Transverse colon (tissue), 4 donors: ENCODE measurements at regions not wholly inside any gene's neighbourhood (a gene's known extent, or its start where the extent isn't known, plus 50 kb on each side); places are given as distances from the start of the nearest gene placed in this dataset.

Source experiments
- DNase-seq: peaks from one replicate; pipeline ENCODE4 v3.0.0-alpha.2; 2019
- H3K27ac ChIP-seq, 4 donors: fragments of 200-600 bp; sonication (generic); 2 replicates each; pipeline ENCODE4 v1.5.1; 2016 to 2018; ENCODE audit warnings: inconsistent platforms in 4 of 4
- H3K27me3 ChIP-seq: fragments of 200-600 bp; sonication (generic); 2 replicates; pipeline ENCODE4 v1.5.1; 2017; ENCODE audit warnings: inconsistent platforms
- H3K36me3 ChIP-seq, 4 donors: fragments of 200-600 bp; sonication (generic); 2 replicates each; pipeline ENCODE4 v1.5.1; 2017 to 2019; ENCODE audit warnings: inconsistent platforms in 4 of 4
- H3K4me1 ChIP-seq, 4 donors: fragments of 200-600 bp; sonication (generic); 2 replicates each; pipeline ENCODE4 v1.5.1; 2017 to 2020; ENCODE audit warnings: inconsistent platforms in 4 of 4
- H3K4me3 ChIP-seq, 4 donors: fragments of 200-600 bp; sonication (generic); 1 replicate in 1 of 4; 2 replicates in 3 of 4; pipeline versions ENCODE4 v1.5.1 to v1.6.1; 2017 to 2019; ENCODE audit warnings: inconsistent platforms in 4 of 4
- H3K9me3 ChIP-seq, 2 donors: fragments of 200-600 bp; sonication (generic); 2 replicates each; pipeline ENCODE4 v1.5.1; 2017 to 2019; ENCODE audit warnings: inconsistent platforms in 2 of 2
- EP300 ChIP-seq: sonication (generic); formaldehyde crosslinking; IDR thresholded peaks from one replicate; pipeline ENCODE4 v1.6.1; 2017; ENCODE audit warnings: antibody characterized with exemption, low read depth
- POLR2A ChIP-seq: fragments of 450-650 bp; IDR thresholded peaks from one replicate; pipeline ENCODE4 v1.6.1; 2016; ENCODE audit warnings: antibody characterized with exemption, mild to moderate bottlenecking, moderate library complexity
- POLR2AphosphoS5 ChIP-seq, 3 donors: sonication (generic); formaldehyde crosslinking; IDR thresholded peaks; one replicate each; pipeline ENCODE4 v1.6.1; 2016; ENCODE audit warnings: antibody characterized with exemption in 3 of 3
- WGBS, 2 donors: methylation state at CpG; one replicate each; pipeline ENCODE4 v1.1.5; 2018; ENCODE audit warnings: low coverage in 1 of 2; 5-methylcytosine and 5-hydroxymethylcytosine counted together
- in situ Hi-C, 4 donors: fragments of 200-750 bp; cut with MboI; loops; one replicate each; pipeline versions ENCODE4 v1.15.0 to v1.15.1; 2017; ENCODE audit warnings: low sequenced_read_pairs in 3 of 4, low pct_ligation_motif_present in 1 of 4, low pct_unique_long_range_greater_than_20kb in 1 of 4
- intact Hi-C: fragments of 100-400 bp; cut with DNase I; formaldehyde crosslinking; loops from one replicate; pipeline ENCODE4 v1.15.1; 2023; ENCODE audit warnings: low total_unique reads
- TF ChIP-seq, protein P1 (sequence below), 5 experiments: fragments of 200-600 bp in 3 of 5; fragments of 450-650 bp in 2 of 5; sonication (generic) in 3 of 5; IDR thresholded peaks; 1 replicate in 2 of 5; 2 replicates in 3 of 5; pipeline ENCODE4 v1.5.1; 2016 to 2017; ENCODE audit warnings: antibody characterized with exemption in 5 of 5, inconsistent platforms in 3 of 5, mild to moderate bottlenecking in 2 of 5, moderate library complexity in 1 of 5

GRCh38 chr20:51159981-51160380, 137.1 kb upstream of the KCNG1 start:
- intact Hi-C loops: no loop called here
- Histone ChIP-seq H3K36me3 (no peaks in the 10 kb centered on the region), H3K27me3 (peaks cover 8% of the 10 kb centered on the region), H3K4me3 (no peak overlapping the region), H3K9me3 (no peaks in the 10 kb centered on the region), H3K4me1 (peaks cover 0 to 10% (median 0%) of the 10 kb centered on the region in 4 donors), H3K27ac (no peak overlapping the region)
- DNase-seq: no peak
- TF ChIP-seq, protein P1, sequence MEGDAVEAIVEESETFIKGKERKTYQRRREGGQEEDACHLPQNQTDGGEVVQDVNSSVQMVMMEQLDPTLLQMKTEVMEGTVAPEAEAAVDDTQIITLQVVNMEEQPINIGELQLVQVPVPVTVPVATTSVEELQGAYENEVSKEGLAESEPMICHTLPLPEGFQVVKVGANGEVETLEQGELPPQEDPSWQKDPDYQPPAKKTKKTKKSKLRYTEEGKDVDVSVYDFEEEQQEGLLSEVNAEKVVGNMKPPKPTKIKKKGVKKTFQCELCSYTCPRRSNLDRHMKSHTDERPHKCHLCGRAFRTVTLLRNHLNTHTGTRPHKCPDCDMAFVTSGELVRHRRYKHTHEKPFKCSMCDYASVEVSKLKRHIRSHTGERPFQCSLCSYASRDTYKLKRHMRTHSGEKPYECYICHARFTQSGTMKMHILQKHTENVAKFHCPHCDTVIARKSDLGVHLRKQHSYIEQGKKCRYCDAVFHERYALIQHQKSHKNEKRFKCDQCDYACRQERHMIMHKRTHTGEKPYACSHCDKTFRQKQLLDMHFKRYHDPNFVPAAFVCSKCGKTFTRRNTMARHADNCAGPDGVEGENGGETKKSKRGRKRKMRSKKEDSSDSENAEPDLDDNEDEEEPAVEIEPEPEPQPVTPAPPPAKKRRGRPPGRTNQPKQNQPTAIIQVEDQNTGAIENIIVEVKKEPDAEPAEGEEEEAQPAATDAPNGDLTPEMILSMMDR (IDR thresholded peaks at IDR 0.05): no peak
- TF ChIP-seq POLR2A (no peak), EP300 (no peak), POLR2AphosphoS5 (IDR thresholded peaks at IDR 0.05) (no peak)
- in situ Hi-C loops: no loop called here
- WGBS, 2 donors: 68% methylated on average over 2 of the region's 2 CpGs; no CpG with 5 or more reads in 1 of the 2 donors

GRCh38 chr20:51159303-51159702, 136.4 kb upstream of the KCNG1 start:
- in situ Hi-C loops: no loop called here
- no peak overlapping the region for H3K27ac ChIP-seq
- no peak overlapping the region for H3K4me3 ChIP-seq
- H3K4me1 ChIP-seq: peaks cover 0 to 10% (median 0%) of the 10 kb centered on the region in 4 donors
- no peaks in the 10 kb centered on the region for H3K36me3 ChIP-seq
- H3K9me3 ChIP-seq: no peaks in the 10 kb centered on the region
- peaks cover 8% of the 10 kb centered on the region for H3K27me3 ChIP-seq
- intact Hi-C loops: no loop called here
- 79 to 88% methylated on average over 8 of the region's 8 CpGs for WGBS, 2 donors
- TF ChIP-seq EP300: no peak
- TF ChIP-seq POLR2A: no peak
- TF ChIP-seq, protein P1 (IDR thresholded peaks at IDR 0.05): no peak
- DNase-seq: no peak

DNA sequence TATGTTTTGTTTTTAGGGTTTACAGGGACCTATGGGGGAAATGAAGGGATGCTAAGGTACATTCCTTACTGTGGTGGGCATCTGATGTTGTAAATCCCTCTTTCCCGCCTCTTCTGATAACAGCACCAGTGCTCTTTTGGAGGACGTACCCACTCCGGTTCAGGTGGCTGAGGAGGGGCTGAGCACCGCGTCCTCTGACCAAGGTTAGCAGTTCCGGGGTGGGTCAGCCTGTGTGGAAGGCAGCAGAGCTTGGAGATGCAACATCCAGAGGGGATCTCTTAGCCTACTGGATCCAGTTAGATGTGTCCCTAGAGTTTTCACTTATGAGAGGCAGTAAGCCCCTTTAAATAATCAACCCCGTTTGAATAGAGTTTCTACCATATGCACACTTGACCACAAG, 135.3 kb upstream of the KCNG1 start:
- no peak for DNase-seq
- Histone ChIP-seq H3K27me3 (peaks cover 8% of the 10 kb centered on the region), H3K4me1 (peaks cover 0 to 10% (median 0%) of the 10 kb centered on the region in 4 donors), H3K27ac (no peak overlapping the region), H3K9me3 (no peaks in the 10 kb centered on the region), H3K4me3 (no peak overlapping the region), H3K36me3 (no peaks in the 10 kb centered on the region)
- no peak for TF ChIP-seq EP300
- TF ChIP-seq POLR2A: no peak
- TF ChIP-seq, protein P1 (IDR thresholded peaks at IDR 0.05): no peak
- no peak for TF ChIP-seq POLR2AphosphoS5 (IDR thresholded peaks at IDR 0.05)
- 67 to 86% methylated on average over 2 to 7 of the region's 7 CpGs for WGBS, 2 donors
- in situ Hi-C loops (no loop called here), intact Hi-C loops (no loop called here)

- no peaks in the 10 kb centered on the region for H3K27me3 ChIP-seq
- 52 to 66% methylated on average over 4 to 17 of the region's 17 CpGs for WGBS, 2 donors
- no peak for TF ChIP-seq POLR2A
- TF ChIP-seq POLR2AphosphoS5 (IDR thresholded peaks at IDR 0.05): peak in 2 of 3 donors; percentile 33 to 70
- TF ChIP-seq, protein P1 (IDR thresholded peaks at IDR 0.05): no peak
- peak overlapping the region in 2 of 4 donors; percentile 69 to 82 for H3K27ac ChIP-seq
- H3K36me3 ChIP-seq: no peaks in the 10 kb centered on the region
- no peaks in the 10 kb centered on the region for H3K9me3 ChIP-seq
- DNase-seq: no peak
- in situ Hi-C loops: no loop called here
- H3K4me3 ChIP-seq: peak overlapping the region in 1 of 4 donors; percentile 6
- peaks cover 0 to 10% (median 0%) of the 10 kb centered on the region in 4 donors for H3K4me1 ChIP-seq
- intact Hi-C loops: no loop called here
Observed at GRCh38 chr20:51156041-51156982, 133.4 kb upstream of the KCNG1 start.
